ENCODE measurements at regions not wholly inside any gene's neighbourhood (a gene's known extent, or its start where the extent isn't known, plus 50 kb on each side); places are given as distances from the start of the nearest gene placed in this dataset.

DNA sequence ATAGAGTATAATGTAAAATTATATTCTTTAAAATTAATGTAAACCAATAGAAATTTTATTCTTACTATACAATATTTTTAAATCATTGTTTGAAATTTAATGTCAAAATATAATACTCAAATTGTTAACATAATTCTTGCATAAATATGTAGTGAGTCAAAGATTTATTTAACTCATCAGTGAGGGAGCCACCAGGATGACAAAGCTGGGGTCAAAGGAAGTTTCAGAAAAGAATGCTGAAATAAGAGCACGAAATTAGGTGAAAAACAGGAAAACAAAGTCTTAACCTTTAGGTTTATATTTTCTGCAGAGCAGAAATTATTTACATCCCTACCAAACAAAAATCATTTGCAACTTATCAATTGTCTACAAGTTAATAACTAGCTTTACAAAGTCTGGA is 74.1 kb downstream of the DIPK2A start:
- no peaks in the 10 kb centered on the region for H3K9me3 ChIP-seq (ENCODE audit: control insufficient read depth, low read length)
- H3K36me3 ChIP-seq (ENCODE audit: control insufficient read depth, insufficient read depth, low read length, severe bottlenecking), result no peaks in the 10 kb centered on the region
- no peak overlapping the region for H3K9ac ChIP-seq (ENCODE audit: low read length)
- H3K4me1 ChIP-seq (ENCODE audit: control insufficient read depth, insufficient read depth, low read length), result no peaks in the 10 kb centered on the region
- H3K4me3 ChIP-seq (ENCODE audit: low read length), result no peak overlapping the region
- H3K27me3 ChIP-seq (replicated peaks; ENCODE audit: control insufficient read depth, insufficient read depth, low read length), result no peaks in the 10 kb centered on the region
- peak; percentile 23 for DNase-seq (ENCODE audit: low read depth)

DNA sequence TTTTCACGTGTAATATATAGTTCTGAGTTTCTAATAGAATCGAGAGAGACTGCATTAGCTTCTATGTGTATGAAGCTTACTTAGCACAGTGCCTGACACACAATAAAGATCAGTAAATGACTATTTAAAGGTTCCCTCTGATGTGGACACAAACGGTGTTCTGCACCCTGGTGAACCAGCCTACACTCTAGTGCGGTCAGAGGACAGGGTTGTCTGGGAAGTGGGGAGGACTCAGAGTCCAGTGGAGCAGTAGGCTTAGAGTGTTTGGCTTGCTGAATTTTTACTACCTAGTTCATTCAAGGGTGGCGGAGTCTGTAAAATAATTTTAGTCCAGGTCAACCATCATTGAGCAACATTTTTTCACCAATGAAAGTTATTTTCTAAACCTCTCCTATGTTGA is 77.8 kb downstream of the DIPK2A start:
- Histone ChIP-seq H3K27me3 (replicated peaks; ENCODE audit: control insufficient read depth, insufficient read depth, low read length) (no peaks in the 10 kb centered on the region), H3K4me1 (ENCODE audit: control insufficient read depth, insufficient read depth, low read length) (peaks cover 7% of the 10 kb centered on the region), H3K36me3 (ENCODE audit: control insufficient read depth, insufficient read depth, low read length, severe bottlenecking) (no peaks in the 10 kb centered on the region)

DNA sequence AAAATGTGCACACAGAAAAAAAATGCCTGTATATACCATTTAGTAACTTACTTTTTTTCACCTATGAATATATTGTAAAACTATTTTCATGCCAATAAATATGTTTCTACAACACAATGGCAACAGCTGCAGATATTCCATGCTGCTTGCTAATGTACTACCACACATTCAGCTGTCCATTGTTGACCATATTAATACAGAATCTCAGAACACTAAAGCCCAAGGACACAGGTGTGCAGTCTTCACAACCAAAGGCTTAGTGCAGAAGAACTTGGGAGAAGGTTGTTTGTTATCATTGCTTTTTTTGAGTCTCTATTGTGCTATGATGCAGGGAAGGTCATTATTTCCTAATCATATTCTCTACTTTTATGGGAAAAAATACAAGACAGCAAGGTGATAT is 79.6 kb downstream of the DIPK2A start:
- Histone ChIP-seq H3K9me3 (ENCODE audit: control insufficient read depth, low read length) (no peaks in the 10 kb centered on the region), H3K36me3 (ENCODE audit: control insufficient read depth, insufficient read depth, low read length, severe bottlenecking) (no peaks in the 10 kb centered on the region), H3K4me3 (ENCODE audit: low read length) (no peak overlapping the region), H3K27me3 (replicated peaks; ENCODE audit: control insufficient read depth, insufficient read depth, low read length) (no peaks in the 10 kb centered on the region), H3K9ac (ENCODE audit: low read length) (no peak overlapping the region), H3K4me1 (ENCODE audit: control insufficient read depth, insufficient read depth, low read length) (peaks cover 17% of the 10 kb centered on the region)
- DNase-seq (ENCODE audit: low read depth), result no peak

More for the DNA sequence above, 77.8 kb downstream of the DIPK2A start:
- DNase-seq (ENCODE audit: low read depth), result no peak
- Histone ChIP-seq H3K9ac (ENCODE audit: low read length) (no peak overlapping the region), H3K9me3 (ENCODE audit: control insufficient read depth, low read length) (no peaks in the 10 kb centered on the region), H3K4me3 (ENCODE audit: low read length) (no peak overlapping the region)

DNA sequence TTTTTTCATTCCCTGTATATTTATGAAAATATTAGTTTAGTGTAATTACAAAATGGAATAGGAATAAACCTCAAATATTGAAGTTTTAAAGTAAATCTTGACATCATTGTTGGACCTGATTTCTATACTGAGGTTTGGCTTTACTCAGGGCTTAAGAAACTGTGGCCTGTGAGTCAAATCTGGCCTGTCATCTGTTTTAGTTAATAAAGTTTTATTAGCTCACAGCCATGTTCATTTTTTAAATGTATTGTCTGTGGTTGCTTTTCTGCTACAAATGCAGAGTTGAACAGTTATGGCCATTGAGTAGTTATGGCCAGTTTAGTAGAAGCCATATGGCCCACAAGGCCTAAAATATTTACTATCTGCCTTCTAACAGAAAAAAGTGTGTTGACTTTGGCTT is 80.7 kb downstream of the DIPK2A start:
- DNase-seq (ENCODE audit: low read depth), result no peak
- Histone ChIP-seq H3K9me3 (ENCODE audit: control insufficient read depth, low read length) (no peaks in the 10 kb centered on the region), H3K4me1 (ENCODE audit: control insufficient read depth, insufficient read depth, low read length) (peaks cover 17% of the 10 kb centered on the region), H3K9ac (ENCODE audit: low read length) (no peak overlapping the region), H3K4me3 (ENCODE audit: low read length) (no peak overlapping the region), H3K27me3 (replicated peaks; ENCODE audit: control insufficient read depth, insufficient read depth, low read length) (no peaks in the 10 kb centered on the region), H3K36me3 (ENCODE audit: control insufficient read depth, insufficient read depth, low read length, severe bottlenecking) (no peaks in the 10 kb centered on the region)

DNA sequence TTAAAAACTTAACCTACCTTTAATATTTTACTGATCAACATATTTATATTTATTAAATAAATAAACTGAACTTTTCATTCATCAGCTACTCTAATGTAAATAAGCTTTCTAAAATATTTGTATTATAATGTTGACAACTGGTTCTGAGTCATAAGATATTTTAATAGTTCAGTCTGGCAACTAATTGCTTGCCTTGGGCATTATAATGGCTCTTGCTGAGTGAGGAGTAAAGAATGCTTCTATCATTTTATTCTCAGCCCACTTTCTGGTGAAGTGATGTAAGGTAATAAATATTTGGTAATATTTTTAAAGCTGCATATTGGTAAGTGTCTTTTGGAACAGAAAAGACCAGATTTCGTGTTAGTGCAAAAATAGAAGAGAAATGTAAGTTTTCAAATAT is 81.5 kb downstream of the DIPK2A start:
- no peak overlapping the region for H3K9ac ChIP-seq (ENCODE audit: low read length)
- peak; percentile 63 for DNase-seq (ENCODE audit: low read depth)
- no peak overlapping the region for H3K4me3 ChIP-seq (ENCODE audit: low read length)
- no peaks in the 10 kb centered on the region for H3K27me3 ChIP-seq (replicated peaks; ENCODE audit: control insufficient read depth, insufficient read depth, low read length)
- no peaks in the 10 kb centered on the region for H3K36me3 ChIP-seq (ENCODE audit: control insufficient read depth, insufficient read depth, low read length, severe bottlenecking)
- H3K4me1 ChIP-seq (ENCODE audit: control insufficient read depth, insufficient read depth, low read length), result peaks cover 17% of the 10 kb centered on the region
- H3K9me3 ChIP-seq (ENCODE audit: control insufficient read depth, low read length), result no peaks in the 10 kb centered on the region

DNA sequence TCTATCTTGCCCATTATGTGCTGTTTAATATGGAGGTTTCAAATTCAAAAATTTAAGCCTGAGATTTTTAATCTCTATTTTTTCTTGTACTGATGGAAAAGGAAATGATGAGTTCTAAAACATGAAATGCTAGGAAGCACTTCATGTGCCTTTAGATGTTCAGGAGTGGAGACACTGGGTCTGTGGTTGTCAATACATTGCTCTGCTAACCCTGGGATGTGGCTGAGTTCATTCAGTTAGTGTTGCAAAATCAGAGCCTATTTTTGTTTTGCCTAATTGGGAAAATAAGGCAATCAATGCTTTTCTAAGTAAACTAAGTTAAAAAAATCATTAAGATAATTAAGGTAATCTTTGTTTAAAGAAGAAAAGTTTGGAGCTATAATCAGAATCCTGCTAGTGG is 83.1 kb downstream of the DIPK2A start:
- Histone ChIP-seq H3K4me1 (ENCODE audit: control insufficient read depth, insufficient read depth, low read length) (peaks cover 17% of the 10 kb centered on the region), H3K4me3 (ENCODE audit: low read length) (no peak overlapping the region), H3K36me3 (ENCODE audit: control insufficient read depth, insufficient read depth, low read length, severe bottlenecking) (no peaks in the 10 kb centered on the region), H3K9ac (ENCODE audit: low read length) (no peak overlapping the region), H3K27me3 (replicated peaks; ENCODE audit: control insufficient read depth, insufficient read depth, low read length) (no peaks in the 10 kb centered on the region), H3K9me3 (ENCODE audit: control insufficient read depth, low read length) (no peaks in the 10 kb centered on the region)
- DNase-seq (ENCODE audit: low read depth), result peak; percentile 32

DNA sequence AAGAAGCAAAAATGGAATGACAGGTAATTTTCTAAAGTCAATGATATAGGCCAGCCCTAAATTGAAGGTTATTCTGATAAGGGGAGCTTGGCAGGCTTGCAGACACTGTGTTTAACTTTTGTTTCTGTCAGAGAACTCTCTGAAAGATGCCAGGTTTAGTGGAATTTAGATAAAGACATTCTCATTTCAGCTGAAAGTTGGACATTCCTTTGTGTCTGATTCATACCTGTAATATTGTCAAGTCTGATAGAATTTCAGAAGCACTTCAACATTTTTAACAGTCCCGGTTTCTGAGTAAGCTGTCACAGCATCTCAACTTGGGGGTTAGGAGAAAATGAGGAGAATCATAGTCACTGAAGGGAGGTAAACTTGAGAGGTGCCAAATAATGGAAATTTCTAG is 84.0 kb downstream of the DIPK2A start:
- no peaks in the 10 kb centered on the region for H3K36me3 ChIP-seq (ENCODE audit: control insufficient read depth, insufficient read depth, low read length, severe bottlenecking)
- peak; percentile 60 for DNase-seq (ENCODE audit: low read depth)
- peaks cover 17% of the 10 kb centered on the region for H3K4me1 ChIP-seq (ENCODE audit: control insufficient read depth, insufficient read depth, low read length)
- no peak overlapping the region for H3K4me3 ChIP-seq (ENCODE audit: low read length)
- H3K27me3 ChIP-seq (replicated peaks; ENCODE audit: control insufficient read depth, insufficient read depth, low read length), result no peaks in the 10 kb centered on the region
- H3K9ac ChIP-seq (ENCODE audit: low read length), result no peak overlapping the region
- no peaks in the 10 kb centered on the region for H3K9me3 ChIP-seq (ENCODE audit: control insufficient read depth, low read length)

DNA sequence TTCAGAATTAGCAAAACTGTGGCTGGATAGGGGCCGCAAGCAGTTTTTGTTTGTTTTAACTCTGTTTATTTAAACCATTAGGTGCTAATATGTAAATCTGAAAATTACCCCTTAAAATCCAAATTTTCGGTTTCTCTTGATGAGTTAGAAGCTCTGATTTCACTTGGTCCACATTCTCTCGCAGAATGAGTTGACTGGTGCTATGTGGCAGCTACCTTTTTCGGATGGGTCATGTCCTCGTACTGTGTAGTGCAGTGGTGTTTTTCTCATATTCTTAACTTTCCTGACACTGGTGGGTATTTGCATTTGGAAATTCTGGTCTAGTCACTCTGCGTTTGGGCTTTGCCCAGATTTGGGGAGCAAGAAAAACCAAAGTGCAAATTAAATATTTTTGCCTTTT is 87.1 kb downstream of the DIPK2A start:
- DNase-seq (ENCODE audit: low read depth), result no peak
- H3K4me3 ChIP-seq (ENCODE audit: low read length), result no peak overlapping the region
- H3K4me1 ChIP-seq (ENCODE audit: control insufficient read depth, insufficient read depth, low read length), result peaks cover 13% of the 10 kb centered on the region
- no peaks in the 10 kb centered on the region for H3K36me3 ChIP-seq (ENCODE audit: control insufficient read depth, insufficient read depth, low read length, severe bottlenecking)
- H3K9ac ChIP-seq (ENCODE audit: low read length), result no peak overlapping the region
- no peaks in the 10 kb centered on the region for H3K9me3 ChIP-seq (ENCODE audit: control insufficient read depth, low read length)
- H3K27me3 ChIP-seq (replicated peaks; ENCODE audit: control insufficient read depth, insufficient read depth, low read length), result no peaks in the 10 kb centered on the region

DNA sequence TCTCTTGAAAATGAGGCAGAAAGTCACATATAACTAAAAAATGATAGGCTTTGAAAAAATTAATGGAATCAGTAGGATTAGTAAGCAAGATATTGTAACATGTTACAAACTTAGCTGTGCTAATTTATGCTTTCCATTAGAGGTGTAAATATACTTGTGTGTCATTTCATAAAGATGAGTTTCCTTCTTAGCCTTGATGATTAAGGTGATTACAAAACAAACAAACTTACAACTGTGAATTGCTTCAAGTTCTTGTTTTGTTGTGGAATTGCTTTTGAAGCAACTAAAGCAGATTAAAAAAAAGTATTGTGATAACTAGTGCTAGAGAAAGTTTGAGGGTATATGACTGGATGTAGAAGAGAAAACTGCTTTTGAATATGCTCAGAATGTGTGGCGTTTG is 87.9 kb downstream of the DIPK2A start:
- peaks cover 10% of the 10 kb centered on the region for H3K4me1 ChIP-seq (ENCODE audit: control insufficient read depth, insufficient read depth, low read length)
- H3K4me3 ChIP-seq (ENCODE audit: low read length), result no peak overlapping the region
- no peaks in the 10 kb centered on the region for H3K27me3 ChIP-seq (replicated peaks; ENCODE audit: control insufficient read depth, insufficient read depth, low read length)
- no peak for DNase-seq (ENCODE audit: low read depth)
- H3K9me3 ChIP-seq (ENCODE audit: control insufficient read depth, low read length), result no peaks in the 10 kb centered on the region
- no peak overlapping the region for H3K9ac ChIP-seq (ENCODE audit: low read length)
- H3K36me3 ChIP-seq (ENCODE audit: control insufficient read depth, insufficient read depth, low read length, severe bottlenecking), result no peaks in the 10 kb centered on the region

DNA sequence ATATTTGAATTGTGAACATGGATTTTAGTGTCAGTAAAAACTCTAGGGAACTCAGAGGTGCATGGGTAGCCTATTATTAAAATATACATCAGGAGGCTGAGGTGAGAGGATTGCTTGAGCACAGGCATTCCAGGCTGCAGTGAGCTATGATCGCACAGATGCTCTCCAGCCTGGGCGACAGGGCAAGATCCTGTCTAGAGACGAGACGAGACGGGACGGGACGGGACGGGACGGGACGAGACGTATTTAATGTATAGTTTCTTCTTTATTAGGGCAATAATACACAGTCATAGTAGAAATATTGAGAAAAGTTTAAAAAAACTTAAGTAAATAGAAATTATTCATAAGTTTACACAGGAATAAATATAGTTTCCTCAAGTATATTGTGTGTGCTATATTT is 89.3 kb downstream of the DIPK2A start:
- Histone ChIP-seq H3K9ac (ENCODE audit: low read length) (no peak overlapping the region), H3K4me1 (ENCODE audit: control insufficient read depth, insufficient read depth, low read length) (peaks cover 6% of the 10 kb centered on the region), H3K4me3 (ENCODE audit: low read length) (no peak overlapping the region), H3K9me3 (ENCODE audit: control insufficient read depth, low read length) (no peaks in the 10 kb centered on the region), H3K36me3 (ENCODE audit: control insufficient read depth, insufficient read depth, low read length, severe bottlenecking) (no peaks in the 10 kb centered on the region), H3K27me3 (replicated peaks; ENCODE audit: control insufficient read depth, insufficient read depth, low read length) (no peaks in the 10 kb centered on the region)
- no peak for DNase-seq (ENCODE audit: low read depth)

DNA sequence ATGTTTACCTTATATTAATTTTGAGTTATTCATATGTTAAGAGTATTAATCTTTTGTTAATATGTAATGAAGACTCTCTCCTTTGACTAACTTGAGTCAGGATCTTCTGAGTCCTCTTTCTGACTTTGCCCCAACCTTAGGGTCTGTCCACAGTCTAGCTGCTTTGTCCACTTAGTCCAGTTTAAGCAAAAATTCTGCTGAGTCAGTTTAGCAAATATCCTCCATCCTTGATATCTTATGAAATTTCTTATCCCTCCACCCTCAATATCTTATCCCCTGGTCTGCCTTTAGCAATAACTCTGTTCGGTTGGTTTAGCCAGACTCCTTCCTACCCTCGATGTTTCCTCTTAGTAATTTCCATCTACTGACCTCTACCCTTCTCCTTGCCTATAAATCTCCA is 91.7 kb downstream of the DIPK2A start:
- no peak overlapping the region for H3K4me3 ChIP-seq (ENCODE audit: low read length)
- no peak overlapping the region for H3K9ac ChIP-seq (ENCODE audit: low read length)
- H3K36me3 ChIP-seq (ENCODE audit: control insufficient read depth, insufficient read depth, low read length, severe bottlenecking), result no peaks in the 10 kb centered on the region
- H3K4me1 ChIP-seq (ENCODE audit: control insufficient read depth, insufficient read depth, low read length), result peaks cover 4% of the 10 kb centered on the region
- DNase-seq (ENCODE audit: low read depth), result no peak
- H3K27me3 ChIP-seq (replicated peaks; ENCODE audit: control insufficient read depth, insufficient read depth, low read length), result no peaks in the 10 kb centered on the region
- no peaks in the 10 kb centered on the region for H3K9me3 ChIP-seq (ENCODE audit: control insufficient read depth, low read length)

DNA sequence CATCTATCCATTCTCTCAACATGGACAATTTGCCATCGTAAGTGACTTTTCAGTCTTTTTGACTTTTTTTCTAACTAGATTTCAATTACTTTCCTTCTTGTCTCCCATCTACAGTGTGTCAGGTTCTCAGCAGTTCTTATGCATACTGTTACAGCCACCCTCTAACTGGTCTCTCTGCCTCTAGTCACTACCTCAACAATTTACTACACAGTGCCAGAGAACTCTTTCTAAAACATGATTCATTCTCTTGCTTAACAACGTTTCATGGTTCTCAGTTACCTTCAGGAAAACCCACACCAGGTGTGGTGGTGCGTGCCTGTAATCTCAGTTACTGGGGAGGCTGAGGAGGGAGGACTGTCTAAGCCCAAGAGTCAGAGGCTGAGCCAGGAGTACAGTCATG is 95.4 kb downstream of the DIPK2A start:
- H3K36me3 ChIP-seq (ENCODE audit: control insufficient read depth, insufficient read depth, low read length, severe bottlenecking), result no peaks in the 10 kb centered on the region
- H3K4me1 ChIP-seq (ENCODE audit: control insufficient read depth, insufficient read depth, low read length), result peaks cover 4% of the 10 kb centered on the region
- H3K9me3 ChIP-seq (ENCODE audit: control insufficient read depth, low read length), result peaks cover 10% of the 10 kb centered on the region
- H3K27me3 ChIP-seq (replicated peaks; ENCODE audit: control insufficient read depth, insufficient read depth, low read length), result no peaks in the 10 kb centered on the region
- no peak for DNase-seq (ENCODE audit: low read depth)
- no peak overlapping the region for H3K9ac ChIP-seq (ENCODE audit: low read length)
- no peak overlapping the region for H3K4me3 ChIP-seq (ENCODE audit: low read length)
